Hepatocyte (in vitro differentiated cells): ENCODE measurements at regions not wholly inside any gene's neighbourhood (a gene's known extent, or its start where the extent isn't known, plus 50 kb on each side); places are given as distances from the start of the nearest gene placed in this dataset.

Source experiments
- DNase-seq: peaks from one replicate; pipeline ENCODE4 v3.0.0-alpha.2; 2016; ENCODE audit warnings: low spot score
- H2AFZ ChIP-seq: fragments of 200-600 bp; sonication (generic); 2 replicates; pipeline ENCODE4 v1.6.0; 2016; ENCODE audit warnings: antibody characterized with exemption, mild to moderate bottlenecking
- H3K27ac ChIP-seq: fragments of 200-600 bp; sonication (generic); 2 replicates; pipeline ENCODE4 v1.5.1; 2016; ENCODE audit warnings: mild to moderate bottlenecking
- H3K27me3 ChIP-seq: fragments of 200-600 bp; sonication (generic); 2 replicates; pipeline ENCODE4 v1.6.1; 2016
- H3K36me3 ChIP-seq: fragments of 200-600 bp; sonication (generic); replicated peaks from 2 replicates; pipeline ENCODE4 v1.5.1; 2016; ENCODE audit warnings: low read depth; ENCODE audit not compliant: insufficient read depth
- H3K4me1 ChIP-seq: fragments of 200-600 bp; sonication (generic); 2 replicates; pipeline ENCODE4 v1.5.1; 2016; ENCODE audit warnings: mild to moderate bottlenecking, moderate library complexity; ENCODE audit not compliant: insufficient read depth
- H3K4me2 ChIP-seq: fragments of 200-600 bp; sonication (generic); 2 replicates; pipeline ENCODE4 v1.6.0; 2016
- H3K4me3 ChIP-seq: fragments of 200-600 bp; sonication (generic); 2 replicates; pipeline ENCODE4 v1.5.1; 2016; ENCODE audit warnings: mild to moderate bottlenecking
- H3K79me2 ChIP-seq: fragments of 200-600 bp; sonication (generic); 2 replicates; pipeline ENCODE4 v1.6.0; 2017; ENCODE audit warnings: mild to moderate bottlenecking
- H3K9me2 ChIP-seq: fragments of 200-600 bp; sonication (generic); replicated peaks from 2 replicates; pipeline ENCODE4 v1.6.0; 2017; ENCODE audit warnings: mild to moderate bottlenecking; ENCODE audit not compliant: insufficient read depth
- H3K9me3 ChIP-seq: fragments of 200-600 bp; sonication (generic); 2 replicates; pipeline ENCODE4 v1.5.1; 2016; ENCODE audit warnings: low read depth, mild to moderate bottlenecking
- H4K20me1 ChIP-seq: fragments of 200-600 bp; sonication (generic); 2 replicates; pipeline ENCODE4 v1.6.0; 2016; ENCODE audit warnings: mild to moderate bottlenecking; ENCODE audit not compliant: insufficient read depth, poor library complexity, severe bottlenecking
- EZH2 ChIP-seq: fragments of 200-600 bp; sonication (generic); IDR thresholded peaks from 2 replicates; pipeline ENCODE4 v1.6.1; 2016; ENCODE audit warnings: antibody characterized with exemption, mild to moderate bottlenecking, borderline replicate concordance
- EZH2phosphoT487 ChIP-seq: fragments of 200-600 bp; sonication (generic); IDR thresholded peaks from one replicate; pipeline ENCODE4 v1.6.1; 2018; ENCODE audit warnings: antibody characterized with exemption, mild to moderate bottlenecking, low read depth, moderate library complexity; ENCODE audit not compliant: unreplicated experiment, severe bottlenecking
- WGBS: methylation state at CpG from one replicate; pipeline ENCODE4 v1.1.6; 2016; ENCODE audit warnings: low lambda C conversion rate; ENCODE audit errors: missing lambda C conversion rate; 5-methylcytosine and 5-hydroxymethylcytosine counted together
- TF ChIP-seq, protein P1 (sequence below): fragments of 200-600 bp; sonication (generic); IDR thresholded peaks from 2 replicates; pipeline ENCODE4 v1.5.1; 2016; ENCODE audit warnings: antibody characterized with exemption, mild to moderate bottlenecking; ENCODE audit not compliant: poor library complexity

DNA sequence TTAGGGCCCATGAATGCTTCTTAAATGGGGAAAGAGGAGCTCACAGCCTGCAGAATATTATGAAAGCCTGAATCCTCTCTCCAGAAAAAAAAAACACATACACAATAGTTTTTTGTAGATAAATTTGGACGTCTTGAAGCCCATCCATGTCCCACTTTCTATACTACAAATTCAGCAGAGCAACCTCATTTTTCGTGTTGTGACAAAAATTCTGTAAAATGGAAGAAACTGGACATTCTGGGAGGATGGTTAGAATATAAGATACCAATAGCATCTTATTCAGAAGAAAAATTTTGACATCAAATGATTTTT lies 102.1 kb downstream of the ZNF281 start:
- no peaks in the 10 kb centered on the region for H3K9me3 ChIP-seq
- H3K79me2 ChIP-seq = no peaks in the 10 kb centered on the region
- no peaks in the 10 kb centered on the region for H3K9me2 ChIP-seq
- no peak overlapping the region for H2AFZ ChIP-seq
- no peaks in the 10 kb centered on the region for H3K36me3 ChIP-seq
- H4K20me1 ChIP-seq = no peaks in the 10 kb centered on the region
- no peaks in the 10 kb centered on the region for H3K27me3 ChIP-seq
- no peaks in the 10 kb centered on the region for H3K4me1 ChIP-seq
- 67% methylated on average over 2 of the region's 2 CpGs for WGBS
- TF ChIP-seq EZH2 (no peak), EZH2phosphoT487 (no peak)
- TF ChIP-seq, protein P1, sequence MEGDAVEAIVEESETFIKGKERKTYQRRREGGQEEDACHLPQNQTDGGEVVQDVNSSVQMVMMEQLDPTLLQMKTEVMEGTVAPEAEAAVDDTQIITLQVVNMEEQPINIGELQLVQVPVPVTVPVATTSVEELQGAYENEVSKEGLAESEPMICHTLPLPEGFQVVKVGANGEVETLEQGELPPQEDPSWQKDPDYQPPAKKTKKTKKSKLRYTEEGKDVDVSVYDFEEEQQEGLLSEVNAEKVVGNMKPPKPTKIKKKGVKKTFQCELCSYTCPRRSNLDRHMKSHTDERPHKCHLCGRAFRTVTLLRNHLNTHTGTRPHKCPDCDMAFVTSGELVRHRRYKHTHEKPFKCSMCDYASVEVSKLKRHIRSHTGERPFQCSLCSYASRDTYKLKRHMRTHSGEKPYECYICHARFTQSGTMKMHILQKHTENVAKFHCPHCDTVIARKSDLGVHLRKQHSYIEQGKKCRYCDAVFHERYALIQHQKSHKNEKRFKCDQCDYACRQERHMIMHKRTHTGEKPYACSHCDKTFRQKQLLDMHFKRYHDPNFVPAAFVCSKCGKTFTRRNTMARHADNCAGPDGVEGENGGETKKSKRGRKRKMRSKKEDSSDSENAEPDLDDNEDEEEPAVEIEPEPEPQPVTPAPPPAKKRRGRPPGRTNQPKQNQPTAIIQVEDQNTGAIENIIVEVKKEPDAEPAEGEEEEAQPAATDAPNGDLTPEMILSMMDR = no peak
- H3K4me2 ChIP-seq = no peak overlapping the region
- H3K27ac ChIP-seq = no peak overlapping the region
- DNase-seq = no peak
- no peak overlapping the region for H3K4me3 ChIP-seq

DNA sequence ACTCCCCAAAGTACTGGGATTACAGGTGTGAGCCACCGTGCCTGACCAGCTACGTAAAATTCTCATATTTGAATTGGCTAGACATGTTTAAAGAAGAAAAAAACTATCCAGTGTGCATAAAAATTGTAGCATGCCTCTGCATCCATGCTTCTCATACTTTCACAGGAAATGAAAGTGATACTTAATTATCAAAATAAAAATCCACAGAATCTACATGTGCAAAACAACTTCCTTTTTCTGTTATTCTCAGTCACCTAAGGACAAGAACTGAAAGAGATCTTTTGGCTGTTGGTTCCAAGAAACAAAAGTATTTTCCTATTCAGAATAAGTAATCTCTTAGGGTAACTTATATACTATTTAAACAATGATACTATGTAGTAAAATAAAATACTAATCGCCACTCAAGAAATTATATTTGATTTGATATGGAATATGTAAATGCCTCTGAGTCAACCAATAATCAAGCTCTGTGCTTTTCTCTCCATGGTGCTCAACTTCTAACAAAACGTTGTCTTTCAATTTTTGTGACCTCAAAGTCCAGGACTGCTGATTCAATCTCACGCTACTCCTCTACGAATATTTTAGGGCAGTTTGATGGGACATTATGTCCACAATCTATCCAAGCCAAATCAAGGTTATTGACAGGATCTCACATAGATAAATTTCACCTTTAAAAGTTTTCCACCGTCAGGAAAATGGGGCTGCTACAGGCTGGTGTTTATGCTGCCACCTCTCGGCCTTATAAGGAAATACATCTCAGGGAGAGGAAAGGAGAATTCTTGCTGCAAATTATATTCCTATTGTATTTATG lies 102.7 kb downstream of the ZNF281 start:
- TF ChIP-seq EZH2phosphoT487 = no peak
- TF ChIP-seq, protein P1 = peak; percentile 73
- no peak for TF ChIP-seq EZH2
- no peak overlapping the region for H3K4me3 ChIP-seq
- no peaks in the 10 kb centered on the region for H4K20me1 ChIP-seq
- no peaks in the 10 kb centered on the region for H3K9me2 ChIP-seq
- H3K27me3 ChIP-seq = no peaks in the 10 kb centered on the region
- H2AFZ ChIP-seq = no peak overlapping the region
- DNase-seq = peak; percentile 42
- 37% methylated on average over 8 of the region's 8 CpGs for WGBS
- H3K79me2 ChIP-seq = no peaks in the 10 kb centered on the region
- H3K4me2 ChIP-seq = no peak overlapping the region
- H3K27ac ChIP-seq = no peak overlapping the region
- H3K9me3 ChIP-seq = no peaks in the 10 kb centered on the region
- no peaks in the 10 kb centered on the region for H3K36me3 ChIP-seq
- no peaks in the 10 kb centered on the region for H3K4me1 ChIP-seq

DNA sequence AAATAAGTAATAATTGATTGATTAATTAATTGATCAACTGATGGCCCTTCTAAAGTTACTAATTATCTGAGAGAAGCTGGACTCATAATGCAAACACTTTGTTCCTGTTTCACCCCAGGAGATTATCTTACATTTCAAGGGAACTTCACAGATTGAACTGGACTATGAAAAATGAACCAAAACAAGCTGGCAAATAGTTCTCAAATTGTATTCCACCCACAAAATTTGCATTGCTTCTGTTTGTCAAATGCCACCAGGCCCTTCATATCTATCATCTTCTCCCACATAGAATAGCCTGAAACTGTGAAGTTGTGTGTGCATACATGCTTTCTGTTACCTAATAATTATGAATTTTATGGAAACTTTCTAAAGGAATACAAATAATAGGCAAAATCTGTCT lies 104.0 kb downstream of the ZNF281 start:
- no peak overlapping the region for H2AFZ ChIP-seq
- no peak for TF ChIP-seq EZH2phosphoT487
- no peak for TF ChIP-seq EZH2
- TF ChIP-seq, protein P1 = no peak
- no peaks in the 10 kb centered on the region for H3K36me3 ChIP-seq
- no peaks in the 10 kb centered on the region for H3K79me2 ChIP-seq
- peaks cover 3% of the 10 kb centered on the region for H3K27me3 ChIP-seq
- no peak overlapping the region for H3K4me2 ChIP-seq
- H3K9me2 ChIP-seq = no peaks in the 10 kb centered on the region
- no peaks in the 10 kb centered on the region for H3K9me3 ChIP-seq
- no peaks in the 10 kb centered on the region for H4K20me1 ChIP-seq
- DNase-seq = no peak
- H3K27ac ChIP-seq = no peak overlapping the region
- H3K4me1 ChIP-seq = peaks cover 5% of the 10 kb centered on the region
- no peak overlapping the region for H3K4me3 ChIP-seq
